SK-N-SH treated with all-trans-retinoic acid at 6 μM for 48 hours (cell line): ENCODE measurements at regions not wholly inside any gene's neighbourhood (a gene's known extent, or its start where the extent isn't known, plus 50 kb on each side); places are given as distances from the start of the nearest gene placed in this dataset.
"Not testable (repeated sequence)": the region's sequence is repeated elsewhere in the genome, so short reads cannot be mapped to it uniquely, and the experiment has no call there.

ENCODE experiments used
- ATAC-seq: fragments of 200-7000 bp; cut with Tn5 transposase; 3 replicates; pipeline ENCODE4 v1.9.1; 2020; ENCODE audit warnings: mild to moderate bottlenecking, moderate library complexity
- ARNTL ChIP-seq: fragments of 450-650 bp; formaldehyde crosslinking; IDR thresholded peaks from 2 replicates; pipeline ENCODE4 v1.5.0; 2020; ENCODE audit warnings: low read depth, mild to moderate bottlenecking, moderate library complexity, borderline replicate concordance
- BACH2 ChIP-seq: fragments of 250-450 bp; sonication (Bioruptor Pico); IDR thresholded peaks from 2 replicates; pipeline ENCODE4 v1.9.0; 2021; ENCODE audit warnings: mild to moderate bottlenecking, borderline replicate concordance
- CSDC2 ChIP-seq: fragments of 250-450 bp; sonication (Bioruptor Pico); IDR thresholded peaks from 2 replicates; pipeline ENCODE4 v1.5.0; 2020; ENCODE audit warnings: mild to moderate bottlenecking, moderate library complexity
- ISL1 ChIP-seq: fragments of 250-450 bp; sonication (Bioruptor Pico); IDR thresholded peaks from 2 replicates; pipeline ENCODE4 v2.1.2; 2022; ENCODE audit warnings: mild to moderate bottlenecking, moderate library complexity
- OSR1 ChIP-seq: fragments of 250-450 bp; sonication (Bioruptor Pico); IDR thresholded peaks from 2 replicates; pipeline ENCODE4 v1.8.0; 2022; ENCODE audit warnings: moderate library complexity, mild to moderate bottlenecking, inconsistent platforms
- PPARA ChIP-seq: fragments of 250-450 bp; sonication (Bioruptor Pico); IDR thresholded peaks from 2 replicates; pipeline ENCODE4 v1.5.0; 2020; ENCODE audit warnings: mild to moderate bottlenecking, borderline replicate concordance
- RARB ChIP-seq: fragments of 250-450 bp; sonication (Bioruptor Pico); IDR thresholded peaks from 2 replicates; pipeline ENCODE4 v1.8.0; 2021; ENCODE audit warnings: mild to moderate bottlenecking, moderate library complexity
- SNAI2 ChIP-seq: fragments of 250-450 bp; sonication (Bioruptor Pico); IDR thresholded peaks from 2 replicates; pipeline ENCODE4 v1.5.0; 2020; ENCODE audit warnings: mild to moderate bottlenecking, moderate library complexity
- TCF4 ChIP-seq: fragments of 250-450 bp; sonication (Bioruptor Pico); IDR thresholded peaks from 2 replicates; pipeline ENCODE4 v1.8.0; 2021; ENCODE audit warnings: mild to moderate bottlenecking, moderate library complexity, borderline replicate concordance
- TOX ChIP-seq: fragments of 250-450 bp; sonication (Bioruptor Pico); IDR thresholded peaks from 2 replicates; pipeline ENCODE4 v1.8.0; 2021; ENCODE audit warnings: mild to moderate bottlenecking, moderate library complexity, borderline replicate concordance
- ZC3H10 ChIP-seq: fragments of 250-450 bp; sonication (Bioruptor Pico); IDR thresholded peaks from 2 replicates; pipeline ENCODE4 v1.5.1; 2021; ENCODE audit warnings: mild to moderate bottlenecking, moderate library complexity
- ZFP3 ChIP-seq: fragments of 250-450 bp; sonication (Bioruptor Pico); IDR thresholded peaks from 2 replicates; pipeline ENCODE4 v1.5.0; 2020; ENCODE audit warnings: mild to moderate bottlenecking, moderate library complexity
- ZFP30 ChIP-seq: fragments of 450-650 bp; formaldehyde crosslinking; IDR thresholded peaks from 2 replicates; pipeline ENCODE4 v1.5.0; 2022; ENCODE audit warnings: mild to moderate bottlenecking, moderate library complexity
- ZNF70 ChIP-seq: fragments of 450-650 bp; formaldehyde crosslinking; IDR thresholded peaks from 2 replicates; pipeline ENCODE4 v1.5.0; 2020; ENCODE audit warnings: mild to moderate bottlenecking, moderate library complexity
- ZNF8 ChIP-seq: fragments of 450-650 bp; formaldehyde crosslinking; IDR thresholded peaks from 2 replicates; pipeline ENCODE4 v1.5.0; 2020; ENCODE audit warnings: mild to moderate bottlenecking, moderate library complexity
- TF ChIP-seq, protein P1 (sequence below): fragments of 250-450 bp; sonication (Bioruptor Pico); IDR thresholded peaks from 2 replicates; pipeline ENCODE4 v1.5.1; 2021; ENCODE audit warnings: mild to moderate bottlenecking, moderate library complexity
- TF ChIP-seq, protein P2 (sequence below): fragments of 250-450 bp; sonication (Bioruptor Pico); IDR thresholded peaks from 2 replicates; pipeline ENCODE4 v1.5.1; 2020; ENCODE audit warnings: low read depth, mild to moderate bottlenecking, moderate library complexity
- TF ChIP-seq, protein P3 (sequence below): fragments of 250-450 bp; sonication (Bioruptor Pico); IDR thresholded peaks from 2 replicates; pipeline ENCODE4 v1.5.0; 2020; ENCODE audit warnings: mild to moderate bottlenecking, moderate library complexity
- TF ChIP-seq, protein P4 (sequence below): fragments of 250-450 bp; sonication (Bioruptor Pico); IDR thresholded peaks from 2 replicates; pipeline ENCODE4 v1.8.0; 2020; ENCODE audit warnings: mild to moderate bottlenecking, moderate library complexity, borderline replicate concordance
- TF ChIP-seq, protein P5 (sequence below): fragments of 250-450 bp; sonication (Bioruptor Pico); IDR thresholded peaks from 2 replicates; pipeline ENCODE4 v1.8.0; 2021; ENCODE audit warnings: low read depth, mild to moderate bottlenecking, moderate library complexity, borderline replicate concordance

DNA sequence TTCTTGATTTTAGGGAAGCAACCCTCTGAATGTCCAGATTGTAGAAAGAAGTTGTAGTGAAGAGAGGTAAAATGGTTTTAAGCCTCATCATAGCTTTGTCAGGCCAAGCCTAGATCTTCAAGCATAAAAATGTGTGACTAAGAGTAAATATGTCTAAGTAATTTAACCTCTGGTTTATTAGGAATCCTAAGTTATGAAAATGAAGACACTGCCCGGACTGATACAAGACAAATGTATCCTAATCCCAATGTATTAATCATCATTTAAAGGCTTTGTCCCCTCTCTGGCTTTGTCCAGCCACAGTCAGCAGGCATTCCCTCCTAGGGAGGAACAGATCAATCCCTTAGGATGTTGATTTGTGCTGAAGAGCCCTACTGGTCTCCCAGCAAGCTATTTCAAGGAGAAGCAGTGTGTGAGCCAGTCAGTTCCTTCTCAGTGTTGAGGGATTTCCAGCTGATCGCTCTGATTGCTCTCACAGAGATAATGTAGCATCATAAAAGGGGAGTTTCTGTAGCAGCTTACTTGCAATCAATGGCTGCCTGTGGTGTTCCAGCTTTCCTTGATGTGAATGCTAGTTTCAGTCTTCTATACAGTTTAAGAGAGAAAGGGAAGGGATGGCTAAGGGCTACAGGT, 796.1 kb downstream of the EPHA4 start:
- TF ChIP-seq, protein P1, sequence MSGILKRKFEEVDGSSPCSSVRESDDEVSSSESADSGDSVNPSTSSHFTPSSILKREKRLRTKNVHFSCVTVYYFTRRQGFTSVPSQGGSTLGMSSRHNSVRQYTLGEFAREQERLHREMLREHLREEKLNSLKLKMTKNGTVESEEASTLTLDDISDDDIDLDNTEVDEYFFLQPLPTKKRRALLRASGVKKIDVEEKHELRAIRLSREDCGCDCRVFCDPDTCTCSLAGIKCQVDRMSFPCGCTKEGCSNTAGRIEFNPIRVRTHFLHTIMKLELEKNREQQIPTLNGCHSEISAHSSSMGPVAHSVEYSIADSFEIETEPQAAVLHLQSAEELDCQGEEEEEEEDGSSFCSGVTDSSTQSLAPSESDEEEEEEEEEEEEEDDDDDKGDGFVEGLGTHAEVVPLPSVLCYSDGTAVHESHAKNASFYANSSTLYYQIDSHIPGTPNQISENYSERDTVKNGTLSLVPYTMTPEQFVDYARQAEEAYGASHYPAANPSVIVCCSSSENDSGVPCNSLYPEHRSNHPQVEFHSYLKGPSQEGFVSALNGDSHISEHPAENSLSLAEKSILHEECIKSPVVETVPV (CRISPR knock-in tag): no peak
- no peak for TF ChIP-seq ARNTL (CRISPR knock-in tag)
- no peak for TF ChIP-seq CSDC2 (CRISPR knock-in tag)
- no peak for TF ChIP-seq ISL1
- no peak for TF ChIP-seq TCF4
- TF ChIP-seq, protein P2, sequence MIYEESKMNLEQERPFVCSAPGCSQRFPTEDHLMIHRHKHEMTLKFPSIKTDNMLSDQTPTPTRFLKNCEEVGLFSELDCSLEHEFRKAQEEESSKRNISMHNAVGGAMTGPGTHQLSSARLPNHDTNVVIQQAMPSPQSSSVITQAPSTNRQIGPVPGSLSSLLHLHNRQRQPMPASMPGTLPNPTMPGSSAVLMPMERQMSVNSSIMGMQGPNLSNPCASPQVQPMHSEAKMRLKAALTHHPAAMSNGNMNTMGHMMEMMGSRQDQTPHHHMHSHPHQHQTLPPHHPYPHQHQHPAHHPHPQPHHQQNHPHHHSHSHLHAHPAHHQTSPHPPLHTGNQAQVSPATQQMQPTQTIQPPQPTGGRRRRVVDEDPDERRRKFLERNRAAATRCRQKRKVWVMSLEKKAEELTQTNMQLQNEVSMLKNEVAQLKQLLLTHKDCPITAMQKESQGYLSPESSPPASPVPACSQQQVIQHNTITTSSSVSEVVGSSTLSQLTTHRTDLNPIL (CRISPR knock-in tag): no peak
- TF ChIP-seq, protein P3, sequence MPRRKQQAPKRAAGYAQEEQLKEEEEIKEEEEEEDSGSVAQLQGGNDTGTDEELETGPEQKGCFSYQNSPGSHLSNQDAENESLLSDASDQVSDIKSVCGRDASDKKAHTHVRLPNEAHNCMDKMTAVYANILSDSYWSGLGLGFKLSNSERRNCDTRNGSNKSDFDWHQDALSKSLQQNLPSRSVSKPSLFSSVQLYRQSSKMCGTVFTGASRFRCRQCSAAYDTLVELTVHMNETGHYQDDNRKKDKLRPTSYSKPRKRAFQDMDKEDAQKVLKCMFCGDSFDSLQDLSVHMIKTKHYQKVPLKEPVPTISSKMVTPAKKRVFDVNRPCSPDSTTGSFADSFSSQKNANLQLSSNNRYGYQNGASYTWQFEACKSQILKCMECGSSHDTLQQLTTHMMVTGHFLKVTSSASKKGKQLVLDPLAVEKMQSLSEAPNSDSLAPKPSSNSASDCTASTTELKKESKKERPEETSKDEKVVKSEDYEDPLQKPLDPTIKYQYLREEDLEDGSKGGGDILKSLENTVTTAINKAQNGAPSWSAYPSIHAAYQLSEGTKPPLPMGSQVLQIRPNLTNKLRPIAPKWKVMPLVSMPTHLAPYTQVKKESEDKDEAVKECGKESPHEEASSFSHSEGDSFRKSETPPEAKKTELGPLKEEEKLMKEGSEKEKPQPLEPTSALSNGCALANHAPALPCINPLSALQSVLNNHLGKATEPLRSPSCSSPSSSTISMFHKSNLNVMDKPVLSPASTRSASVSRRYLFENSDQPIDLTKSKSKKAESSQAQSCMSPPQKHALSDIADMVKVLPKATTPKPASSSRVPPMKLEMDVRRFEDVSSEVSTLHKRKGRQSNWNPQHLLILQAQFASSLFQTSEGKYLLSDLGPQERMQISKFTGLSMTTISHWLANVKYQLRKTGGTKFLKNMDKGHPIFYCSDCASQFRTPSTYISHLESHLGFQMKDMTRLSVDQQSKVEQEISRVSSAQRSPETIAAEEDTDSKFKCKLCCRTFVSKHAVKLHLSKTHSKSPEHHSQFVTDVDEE (CRISPR knock-in tag): no peak
- TF ChIP-seq ZNF70: no peak
- no peak for TF ChIP-seq BACH2 (CRISPR knock-in tag)
- TF ChIP-seq SNAI2 (CRISPR knock-in tag): no peak
- no peak for TF ChIP-seq ZNF8 (CRISPR knock-in tag)
- TF ChIP-seq ZFP3 (CRISPR knock-in tag): no peak
- TF ChIP-seq RARB (CRISPR knock-in tag): no peak
- TF ChIP-seq TOX (CRISPR knock-in tag): no peak
- TF ChIP-seq, protein P4, sequence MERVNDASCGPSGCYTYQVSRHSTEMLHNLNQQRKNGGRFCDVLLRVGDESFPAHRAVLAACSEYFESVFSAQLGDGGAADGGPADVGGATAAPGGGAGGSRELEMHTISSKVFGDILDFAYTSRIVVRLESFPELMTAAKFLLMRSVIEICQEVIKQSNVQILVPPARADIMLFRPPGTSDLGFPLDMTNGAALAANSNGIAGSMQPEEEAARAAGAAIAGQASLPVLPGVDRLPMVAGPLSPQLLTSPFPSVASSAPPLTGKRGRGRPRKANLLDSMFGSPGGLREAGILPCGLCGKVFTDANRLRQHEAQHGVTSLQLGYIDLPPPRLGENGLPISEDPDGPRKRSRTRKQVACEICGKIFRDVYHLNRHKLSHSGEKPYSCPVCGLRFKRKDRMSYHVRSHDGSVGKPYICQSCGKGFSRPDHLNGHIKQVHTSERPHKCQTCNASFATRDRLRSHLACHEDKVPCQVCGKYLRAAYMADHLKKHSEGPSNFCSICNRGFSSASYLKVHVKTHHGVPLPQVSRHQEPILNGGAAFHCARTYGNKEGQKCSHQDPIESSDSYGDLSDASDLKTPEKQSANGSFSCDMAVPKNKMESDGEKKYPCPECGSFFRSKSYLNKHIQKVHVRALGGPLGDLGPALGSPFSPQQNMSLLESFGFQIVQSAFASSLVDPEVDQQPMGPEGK (CRISPR knock-in tag): no peak
- TF ChIP-seq PPARA: no peak
- TF ChIP-seq ZC3H10: no peak
- TF ChIP-seq, protein P5, sequence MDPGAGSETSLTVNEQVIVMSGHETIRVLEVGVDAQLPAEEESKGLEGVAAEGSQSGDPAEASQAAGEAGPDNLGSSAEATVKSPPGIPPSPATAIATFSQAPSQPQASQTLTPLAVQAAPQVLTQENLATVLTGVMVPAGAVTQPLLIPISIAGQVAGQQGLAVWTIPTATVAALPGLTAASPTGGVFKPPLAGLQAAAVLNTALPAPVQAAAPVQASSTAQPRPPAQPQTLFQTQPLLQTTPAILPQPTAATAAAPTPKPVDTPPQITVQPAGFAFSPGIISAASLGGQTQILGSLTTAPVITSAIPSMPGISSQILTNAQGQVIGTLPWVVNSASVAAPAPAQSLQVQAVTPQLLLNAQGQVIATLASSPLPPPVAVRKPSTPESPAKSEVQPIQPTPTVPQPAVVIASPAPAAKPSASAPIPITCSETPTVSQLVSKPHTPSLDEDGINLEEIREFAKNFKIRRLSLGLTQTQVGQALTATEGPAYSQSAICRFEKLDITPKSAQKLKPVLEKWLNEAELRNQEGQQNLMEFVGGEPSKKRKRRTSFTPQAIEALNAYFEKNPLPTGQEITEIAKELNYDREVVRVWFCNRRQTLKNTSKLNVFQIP (CRISPR knock-in tag): no peak
- TF ChIP-seq ZFP30: no peak
- no peak for TF ChIP-seq OSR1 (CRISPR knock-in tag)
- no peak for ATAC-seq

DNA sequence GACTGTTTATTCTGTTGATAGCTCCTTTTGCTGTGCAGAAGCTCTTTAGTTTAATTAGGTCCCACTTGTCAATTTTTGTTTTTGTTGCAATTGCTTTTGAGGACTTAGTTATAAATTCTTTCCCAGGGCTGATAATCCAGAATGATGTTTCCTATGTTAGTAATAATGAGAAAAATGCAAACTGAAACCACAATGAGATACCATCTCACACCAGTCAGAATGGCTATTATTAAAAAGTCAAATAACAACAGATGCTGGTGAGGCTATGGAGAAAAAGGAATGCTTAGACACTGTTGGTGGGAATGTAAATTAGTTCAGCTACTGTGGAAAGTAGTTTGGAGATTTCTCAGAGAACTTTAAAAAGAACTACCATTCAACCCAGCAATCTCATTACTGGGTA, 793.0 kb downstream of the EPHA4 start:
- ATAC-seq: not testable (repeated sequence)

DNA sequence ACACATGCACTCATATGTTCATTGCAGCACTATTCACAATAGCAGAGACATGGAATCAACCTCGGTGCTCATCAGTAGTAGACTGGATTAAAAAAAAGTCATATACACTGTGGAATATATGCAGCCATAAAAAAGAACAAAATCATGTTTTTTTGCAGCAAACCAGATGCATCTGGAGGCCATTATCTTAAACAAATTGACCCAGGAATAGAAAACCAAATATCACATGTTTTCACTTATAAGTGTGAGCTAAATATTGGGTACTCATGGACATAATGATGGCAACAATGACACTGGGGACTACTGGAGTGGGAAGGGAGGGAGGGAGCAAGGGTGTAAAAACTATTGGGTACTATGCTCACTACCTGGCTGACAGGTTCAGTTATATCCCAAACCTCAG, 792.6 kb downstream of the EPHA4 start:
- ATAC-seq: no peak

DNA sequence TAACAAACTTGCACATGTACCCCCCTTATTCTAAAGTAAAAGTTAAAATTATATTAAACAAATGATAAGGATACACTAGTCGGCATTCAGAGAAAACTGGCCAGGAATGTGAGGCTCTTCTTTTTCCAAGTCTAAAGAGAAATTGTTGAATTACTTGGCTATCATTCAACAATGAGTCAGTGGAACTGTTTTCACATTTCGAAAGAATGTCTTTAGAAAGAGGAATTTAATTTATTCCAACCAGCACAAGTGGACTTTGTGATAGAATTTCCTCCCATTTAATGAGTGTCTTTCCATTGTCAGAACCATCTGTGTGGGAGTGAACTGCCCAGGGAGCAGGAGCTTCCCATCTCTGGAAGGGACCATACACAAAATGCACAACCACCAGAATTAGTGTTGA, 792.2 kb downstream of the EPHA4 start:
- ATAC-seq: peak; percentile 43; the same call in 2 of the 3 replicates
- TF ChIP-seq ISL1 (no peak), ZNF70 (no peak)
- TF ChIP-seq, all 23 proteins: peak for 0

More for the DNA sequence above, 792.6 kb downstream of the EPHA4 start:
- TF ChIP-seq ZFP3 (CRISPR knock-in tag): no peak
- TF ChIP-seq ZFP30: no peak
- TF ChIP-seq ZNF70: no peak
- no peak for TF ChIP-seq PPARA
- TF ChIP-seq SNAI2 (CRISPR knock-in tag): no peak
